Esophagus squamous epithelium (tissue), 4 donors: ENCODE measurements at regions not wholly inside any gene's neighbourhood (a gene's known extent, or its start where the extent isn't known, plus 50 kb on each side); places are given as distances from the start of the nearest gene placed in this dataset.

ENCODE experiments used
- POLR2A ChIP-seq, 4 donors: fragments of 450-650 bp; IDR thresholded peaks; one replicate each; pipeline ENCODE4 v1.6.1; 2017; ENCODE audit warnings: antibody characterized with exemption in 4 of 4, mild to moderate bottlenecking in 4 of 4, moderate library complexity in 3 of 4
- TF ChIP-seq, protein P1 (sequence below), 6 experiments: fragments of 450-650 bp in 4 of 6; fragments of 200-600 bp in 2 of 6; sonication (generic) in 2 of 6; IDR thresholded peaks; one replicate each; pipeline ENCODE4 v1.5.1; 2016 to 2019; ENCODE audit warnings: antibody characterized with exemption in 6 of 6, mild to moderate bottlenecking in 4 of 6, moderate library complexity in 4 of 6

- TF ChIP-seq, protein P1, sequence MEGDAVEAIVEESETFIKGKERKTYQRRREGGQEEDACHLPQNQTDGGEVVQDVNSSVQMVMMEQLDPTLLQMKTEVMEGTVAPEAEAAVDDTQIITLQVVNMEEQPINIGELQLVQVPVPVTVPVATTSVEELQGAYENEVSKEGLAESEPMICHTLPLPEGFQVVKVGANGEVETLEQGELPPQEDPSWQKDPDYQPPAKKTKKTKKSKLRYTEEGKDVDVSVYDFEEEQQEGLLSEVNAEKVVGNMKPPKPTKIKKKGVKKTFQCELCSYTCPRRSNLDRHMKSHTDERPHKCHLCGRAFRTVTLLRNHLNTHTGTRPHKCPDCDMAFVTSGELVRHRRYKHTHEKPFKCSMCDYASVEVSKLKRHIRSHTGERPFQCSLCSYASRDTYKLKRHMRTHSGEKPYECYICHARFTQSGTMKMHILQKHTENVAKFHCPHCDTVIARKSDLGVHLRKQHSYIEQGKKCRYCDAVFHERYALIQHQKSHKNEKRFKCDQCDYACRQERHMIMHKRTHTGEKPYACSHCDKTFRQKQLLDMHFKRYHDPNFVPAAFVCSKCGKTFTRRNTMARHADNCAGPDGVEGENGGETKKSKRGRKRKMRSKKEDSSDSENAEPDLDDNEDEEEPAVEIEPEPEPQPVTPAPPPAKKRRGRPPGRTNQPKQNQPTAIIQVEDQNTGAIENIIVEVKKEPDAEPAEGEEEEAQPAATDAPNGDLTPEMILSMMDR (IDR thresholded peaks at IDR 0.05) = no peak
- no peak for TF ChIP-seq POLR2A (IDR thresholded peaks at IDR 0.05)
Measured at GRCh38 chr3:154071146-154071545, 50.0 kb upstream of the ARHGEF26 start.
